WTC11 (cell line): ENCODE measurements at regions not wholly inside any gene's neighbourhood (a gene's known extent, or its start where the extent isn't known, plus 50 kb on each side); places are given as distances from the start of the nearest gene placed in this dataset.

Experiments used
- ATAC-seq: fragments of 200-7000 bp; cut with Tn5 transposase; 2 replicates; pipeline ENCODE4 v1.10.0; 2021; ENCODE audit warnings: mild to moderate bottlenecking, moderate library complexity
- CTCF ChIA-PET: fragments of 300-600 bp; sonication (Branson Sonifier 250); formaldehyde crosslinking; loops from one replicate; lab custom pipeline; 2021; ENCODE audit warnings: antibody characterized with exemption; lab: Charles Lee
- POLR2A ChIA-PET: fragments of 350-600 bp; sonication (Branson Sonifier 250); formaldehyde crosslinking; loops from one replicate; lab custom pipeline; 2021; ENCODE audit warnings: antibody characterized with exemption; lab: Charles Lee
- DNase-seq: peaks from one replicate; pipeline ENCODE4 v3.0.0; 2021; ENCODE audit warnings: low spot score
- H3K27ac Mint-ChIP-seq: 2 replicates; pipeline ENCODE4 v1.8.0; 2021; ENCODE audit warnings: mixed read lengths
- H3K27me3 Mint-ChIP-seq: 2 replicates; pipeline ENCODE4 v1.8.0; 2021; ENCODE audit warnings: low read depth, mild to moderate bottlenecking, moderate library complexity, mixed read lengths
- H3K36me3 Mint-ChIP-seq: 2 replicates; pipeline ENCODE4 v1.8.0; 2021; ENCODE audit warnings: mixed read lengths
- H3K4me1 Mint-ChIP-seq: 2 replicates; pipeline ENCODE4 v1.8.0; 2022; ENCODE audit warnings: mixed read lengths
- H3K4me3 Mint-ChIP-seq: 2 replicates; pipeline ENCODE4 v1.8.0; 2021; ENCODE audit warnings: mild to moderate bottlenecking, moderate library complexity, mixed read lengths
- H3K9me3 Mint-ChIP-seq: 2 replicates; pipeline ENCODE4 v1.8.0; 2021; ENCODE audit warnings: mixed read lengths
- CBFB ChIP-seq: sonication (generic); formaldehyde crosslinking; IDR thresholded peaks from 2 replicates; pipeline ENCODE4 v1.8.1; 2022; ENCODE audit warnings: mild to moderate bottlenecking, low read depth, missing genetic modification reagents
- ELF4 ChIP-seq: sonication (generic); formaldehyde crosslinking; IDR thresholded peaks from 2 replicates; pipeline ENCODE4 v1.8.1; 2022; ENCODE audit warnings: low read depth, mild to moderate bottlenecking, moderate library complexity, missing genetic modification reagents
- EMX1 ChIP-seq: fragments of 250-450 bp; sonication (Bioruptor Pico); IDR thresholded peaks from 2 replicates; pipeline ENCODE4 v1.8.0; 2021; ENCODE audit warnings: mild to moderate bottlenecking
- GRHL2 ChIP-seq: fragments of 250-450 bp; sonication (Bioruptor Pico); IDR thresholded peaks from 2 replicates; pipeline ENCODE4 v1.8.0; 2022; ENCODE audit warnings: mild to moderate bottlenecking, moderate library complexity; ENCODE audit not compliant: insufficient replicate concordance, severe bottlenecking
- IRF2 ChIP-seq: sonication (generic); formaldehyde crosslinking; IDR thresholded peaks from 2 replicates; pipeline ENCODE4 v1.8.0; 2022; ENCODE audit warnings: low read depth, missing genetic modification reagents, borderline replicate concordance
- JAZF1 ChIP-seq: fragments of 250-450 bp; sonication (Bioruptor Pico); IDR thresholded peaks from 2 replicates; pipeline ENCODE4 v1.9.0; 2021; ENCODE audit warnings: moderate library complexity, mild to moderate bottlenecking, inconsistent platforms
- MYBL2 ChIP-seq: sonication (generic); formaldehyde crosslinking; IDR thresholded peaks from 2 replicates; pipeline ENCODE4 v1.8.1; 2023; ENCODE audit warnings: mild to moderate bottlenecking, moderate library complexity, missing genetic modification reagents
- NR1H2 ChIP-seq: sonication (generic); formaldehyde crosslinking; IDR thresholded peaks from 2 replicates; pipeline ENCODE4 v1.9.0; 2021; ENCODE audit warnings: mild to moderate bottlenecking, moderate library complexity, missing genetic modification reagents
- TCF7 ChIP-seq: sonication (generic); formaldehyde crosslinking; IDR thresholded peaks from 2 replicates; pipeline ENCODE4 v1.8.0; 2022; ENCODE audit warnings: mild to moderate bottlenecking, low read depth, missing genetic modification reagents, moderate library complexity
- ZNF219 ChIP-seq: sonication (generic); formaldehyde crosslinking; IDR thresholded peaks from 2 replicates; pipeline ENCODE4 v1.8.0; 2023; ENCODE audit warnings: missing genetic modification reagents, mild to moderate bottlenecking, borderline replicate concordance
- ZNF263 ChIP-seq: sonication (generic); formaldehyde crosslinking; IDR thresholded peaks from 2 replicates; pipeline ENCODE4 v1.8.1; 2022; ENCODE audit warnings: low read depth, mild to moderate bottlenecking, moderate library complexity, missing genetic modification reagents
- ZNF317 ChIP-seq: sonication (generic); formaldehyde crosslinking; IDR thresholded peaks from 2 replicates; pipeline ENCODE4 v1.8.1; 2023; ENCODE audit warnings: low read depth, mild to moderate bottlenecking, moderate library complexity, missing genetic modification reagents, borderline replicate concordance
- ZNF671 ChIP-seq: fragments of 250-450 bp; sonication (Bioruptor Pico); IDR thresholded peaks from 2 replicates; pipeline ENCODE4 v1.8.0; 2021; ENCODE audit warnings: mild to moderate bottlenecking
- TF ChIP-seq, protein P1 (sequence below): sonication (generic); formaldehyde crosslinking; IDR thresholded peaks from 2 replicates; pipeline ENCODE4 v1.8.0; 2022; ENCODE audit warnings: missing genetic modification reagents
- TF ChIP-seq, protein P2 (sequence below): sonication (generic); formaldehyde crosslinking; IDR thresholded peaks from 2 replicates; pipeline ENCODE4 v1.8.1; 2023; ENCODE audit warnings: mild to moderate bottlenecking, missing genetic modification reagents, moderate library complexity
- TF ChIP-seq, protein P3 (sequence below): sonication (generic); formaldehyde crosslinking; IDR thresholded peaks from 2 replicates; pipeline ENCODE4 v1.8.1; 2022; ENCODE audit warnings: mild to moderate bottlenecking, missing genetic modification reagents, moderate library complexity, borderline replicate concordance
- TF ChIP-seq, protein P4 (sequence below): sonication (generic); formaldehyde crosslinking; IDR thresholded peaks from 2 replicates; pipeline ENCODE4 v1.8.1; 2022; ENCODE audit warnings: low read depth, mild to moderate bottlenecking, moderate library complexity, missing genetic modification reagents, borderline replicate concordance
- TF ChIP-seq, protein P5 (sequence below): fragments of 250-450 bp; sonication (Bioruptor Pico); IDR thresholded peaks from 2 replicates; pipeline ENCODE4 v1.9.0; 2021; ENCODE audit warnings: moderate library complexity, mild to moderate bottlenecking, inconsistent platforms, borderline replicate concordance
- TF ChIP-seq, protein P6 (sequence below): fragments of 250-450 bp; sonication (Bioruptor Pico); IDR thresholded peaks from 2 replicates; pipeline ENCODE4 v1.9.0; 2021; ENCODE audit warnings: mild to moderate bottlenecking
- TF ChIP-seq, protein P7 (sequence below): fragments of 250-450 bp; sonication (Bioruptor Pico); IDR thresholded peaks from 2 replicates; pipeline ENCODE4 v1.9.0; 2021; ENCODE audit warnings: mild to moderate bottlenecking

DNA sequence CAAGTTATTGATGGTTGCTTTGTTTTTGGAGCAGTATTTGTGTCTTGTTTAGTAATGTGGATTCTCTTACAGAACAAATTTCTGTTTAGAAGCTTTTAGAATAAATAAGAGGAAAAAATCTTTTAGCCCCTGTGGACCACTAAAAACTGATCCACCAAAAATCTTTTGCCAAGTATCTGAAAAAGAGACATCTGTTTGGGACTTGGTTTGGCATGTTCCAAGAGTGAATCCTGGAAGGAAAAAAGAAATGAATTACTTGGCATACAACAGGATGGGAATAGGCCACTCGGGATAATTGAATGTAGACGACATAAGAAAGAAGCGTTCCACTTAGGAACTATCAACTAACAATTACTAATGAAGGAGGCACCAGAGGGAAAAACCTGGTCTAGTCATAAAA is 1350.1 kb upstream of the C9orf72 start:
- DNase-seq: no peak
- no peak for ATAC-seq
- H3K4me1 Mint-ChIP-seq: peaks cover 31% of the 10 kb centered on the region
- no peak for TF ChIP-seq ZNF317 (CRISPR knock-in tag)
- no peak for TF ChIP-seq ZNF671 (CRISPR knock-in tag)
- TF ChIP-seq, protein P1, sequence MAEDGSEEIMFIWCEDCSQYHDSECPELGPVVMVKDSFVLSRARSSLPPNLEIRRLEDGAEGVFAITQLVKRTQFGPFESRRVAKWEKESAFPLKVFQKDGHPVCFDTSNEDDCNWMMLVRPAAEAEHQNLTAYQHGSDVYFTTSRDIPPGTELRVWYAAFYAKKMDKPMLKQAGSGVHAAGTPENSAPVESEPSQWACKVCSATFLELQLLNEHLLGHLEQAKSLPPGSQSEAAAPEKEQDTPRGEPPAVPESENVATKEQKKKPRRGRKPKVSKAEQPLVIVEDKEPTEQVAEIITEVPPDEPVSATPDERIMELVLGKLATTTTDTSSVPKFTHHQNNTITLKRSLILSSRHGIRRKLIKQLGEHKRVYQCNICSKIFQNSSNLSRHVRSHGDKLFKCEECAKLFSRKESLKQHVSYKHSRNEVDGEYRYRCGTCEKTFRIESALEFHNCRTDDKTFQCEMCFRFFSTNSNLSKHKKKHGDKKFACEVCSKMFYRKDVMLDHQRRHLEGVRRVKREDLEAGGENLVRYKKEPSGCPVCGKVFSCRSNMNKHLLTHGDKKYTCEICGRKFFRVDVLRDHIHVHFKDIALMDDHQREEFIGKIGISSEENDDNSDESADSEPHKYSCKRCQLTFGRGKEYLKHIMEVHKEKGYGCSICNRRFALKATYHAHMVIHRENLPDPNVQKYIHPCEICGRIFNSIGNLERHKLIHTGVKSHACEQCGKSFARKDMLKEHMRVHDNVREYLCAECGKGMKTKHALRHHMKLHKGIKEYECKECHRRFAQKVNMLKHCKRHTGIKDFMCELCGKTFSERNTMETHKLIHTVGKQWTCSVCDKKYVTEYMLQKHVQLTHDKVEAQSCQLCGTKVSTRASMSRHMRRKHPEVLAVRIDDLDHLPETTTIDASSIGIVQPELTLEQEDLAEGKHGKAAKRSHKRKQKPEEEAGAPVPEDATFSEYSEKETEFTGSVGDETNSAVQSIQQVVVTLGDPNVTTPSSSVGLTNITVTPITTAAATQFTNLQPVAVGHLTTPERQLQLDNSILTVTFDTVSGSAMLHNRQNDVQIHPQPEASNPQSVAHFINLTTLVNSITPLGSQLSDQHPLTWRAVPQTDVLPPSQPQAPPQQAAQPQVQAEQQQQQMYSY (CRISPR knock-in tag): no peak
- TF ChIP-seq, protein P2, sequence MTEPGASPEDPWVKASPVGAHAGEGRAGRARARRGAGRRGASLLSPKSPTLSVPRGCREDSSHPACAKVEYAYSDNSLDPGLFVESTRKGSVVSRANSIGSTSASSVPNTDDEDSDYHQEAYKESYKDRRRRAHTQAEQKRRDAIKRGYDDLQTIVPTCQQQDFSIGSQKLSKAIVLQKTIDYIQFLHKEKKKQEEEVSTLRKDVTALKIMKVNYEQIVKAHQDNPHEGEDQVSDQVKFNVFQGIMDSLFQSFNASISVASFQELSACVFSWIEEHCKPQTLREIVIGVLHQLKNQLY: no peak
- TF ChIP-seq MYBL2: no peak
- TF ChIP-seq, protein P3, sequence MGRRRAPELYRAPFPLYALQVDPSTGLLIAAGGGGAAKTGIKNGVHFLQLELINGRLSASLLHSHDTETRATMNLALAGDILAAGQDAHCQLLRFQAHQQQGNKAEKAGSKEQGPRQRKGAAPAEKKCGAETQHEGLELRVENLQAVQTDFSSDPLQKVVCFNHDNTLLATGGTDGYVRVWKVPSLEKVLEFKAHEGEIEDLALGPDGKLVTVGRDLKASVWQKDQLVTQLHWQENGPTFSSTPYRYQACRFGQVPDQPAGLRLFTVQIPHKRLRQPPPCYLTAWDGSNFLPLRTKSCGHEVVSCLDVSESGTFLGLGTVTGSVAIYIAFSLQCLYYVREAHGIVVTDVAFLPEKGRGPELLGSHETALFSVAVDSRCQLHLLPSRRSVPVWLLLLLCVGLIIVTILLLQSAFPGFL (CRISPR knock-in tag): no peak
- no peak for TF ChIP-seq ELF4 (CRISPR knock-in tag)
- TF ChIP-seq, protein P4, sequence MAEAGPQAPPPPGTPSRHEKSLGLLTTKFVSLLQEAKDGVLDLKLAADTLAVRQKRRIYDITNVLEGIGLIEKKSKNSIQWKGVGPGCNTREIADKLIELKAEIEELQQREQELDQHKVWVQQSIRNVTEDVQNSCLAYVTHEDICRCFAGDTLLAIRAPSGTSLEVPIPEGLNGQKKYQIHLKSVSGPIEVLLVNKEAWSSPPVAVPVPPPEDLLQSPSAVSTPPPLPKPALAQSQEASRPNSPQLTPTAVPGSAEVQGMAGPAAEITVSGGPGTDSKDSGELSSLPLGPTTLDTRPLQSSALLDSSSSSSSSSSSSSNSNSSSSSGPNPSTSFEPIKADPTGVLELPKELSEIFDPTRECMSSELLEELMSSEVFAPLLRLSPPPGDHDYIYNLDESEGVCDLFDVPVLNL (CRISPR knock-in tag): no peak
- no peak for TF ChIP-seq ZNF263 (CRISPR knock-in tag)
- no peak for TF ChIP-seq CBFB (CRISPR knock-in tag)
- no peak for TF ChIP-seq TCF7 (CRISPR knock-in tag)
- no peak for TF ChIP-seq EMX1 (CRISPR knock-in tag)
- TF ChIP-seq ZNF219: no peak
- TF ChIP-seq JAZF1: no peak
- H3K27me3 Mint-ChIP-seq: no peaks in the 10 kb centered on the region
- H3K36me3 Mint-ChIP-seq: 0 out of 2 replicates have a peak, but pooled peaks cover 2% of the 10 kb centered on the region
- no peak overlapping the region for H3K4me3 Mint-ChIP-seq
- POLR2A ChIA-PET: no interaction called here
- H3K9me3 Mint-ChIP-seq: peaks cover 10% of the 10 kb centered on the region
- H3K27ac Mint-ChIP-seq: 0 out of 2 replicates have a peak overlapping the region, but pooled peaks have one; percentile 41
- CTCF ChIA-PET: no interaction called here

DNA sequence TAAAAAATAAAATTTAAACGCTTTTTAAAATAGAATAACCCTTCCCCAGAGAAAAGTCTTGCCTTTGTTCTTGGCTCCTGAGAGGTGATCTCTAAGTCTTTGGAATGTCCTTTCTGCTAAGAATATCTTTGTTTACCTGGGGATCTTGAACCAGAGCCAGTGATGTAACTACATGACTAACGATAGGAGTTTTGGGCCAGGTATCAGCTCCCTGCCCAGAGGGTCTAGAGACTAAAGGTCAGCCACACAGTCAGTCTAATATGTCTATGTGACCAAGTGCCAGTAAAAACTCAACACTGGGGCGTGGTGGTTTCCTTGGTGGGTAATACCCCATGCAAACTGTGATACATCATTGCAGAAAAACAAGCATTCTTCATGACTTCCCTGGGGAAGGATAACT is 1351.9 kb upstream of the C9orf72 start:
- POLR2A ChIA-PET: no interaction called here
- peaks cover 47% of the 10 kb centered on the region for H3K4me1 Mint-ChIP-seq
- no peak overlapping the region for H3K27ac Mint-ChIP-seq
- CTCF ChIA-PET: interaction anchor here (0.6 kb wide), 1 partner anchor 65 kb away, joined by 4 read pairs; no protein-coding TSS in a partner anchor
- H3K27me3 Mint-ChIP-seq: no peaks in the 10 kb centered on the region
- ATAC-seq: no peak
- H3K4me3 Mint-ChIP-seq: no peak overlapping the region
- TF ChIP-seq, protein P5, sequence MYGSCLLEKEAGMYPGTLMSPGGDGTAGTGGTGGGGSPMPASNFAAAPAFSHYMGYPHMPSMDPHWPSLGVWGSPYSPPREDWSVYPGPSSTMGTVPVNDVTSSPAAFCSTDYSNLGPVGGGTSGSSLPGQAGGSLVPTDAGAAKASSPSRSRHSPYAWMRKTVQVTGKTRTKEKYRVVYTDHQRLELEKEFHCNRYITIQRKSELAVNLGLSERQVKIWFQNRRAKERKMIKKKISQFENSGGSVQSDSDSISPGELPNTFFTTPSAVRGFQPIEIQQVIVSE: no peak
- TF ChIP-seq ZNF317 (CRISPR knock-in tag) (no peak), IRF2 (no peak), GRHL2 (CRISPR knock-in tag) (no peak), NR1H2 (CRISPR knock-in tag) (no peak)
- TF ChIP-seq, protein P6, sequence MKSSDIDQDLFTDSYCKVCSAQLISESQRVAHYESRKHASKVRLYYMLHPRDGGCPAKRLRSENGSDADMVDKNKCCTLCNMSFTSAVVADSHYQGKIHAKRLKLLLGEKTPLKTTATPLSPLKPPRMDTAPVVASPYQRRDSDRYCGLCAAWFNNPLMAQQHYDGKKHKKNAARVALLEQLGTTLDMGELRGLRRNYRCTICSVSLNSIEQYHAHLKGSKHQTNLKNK: no peak
- TF ChIP-seq, protein P7, sequence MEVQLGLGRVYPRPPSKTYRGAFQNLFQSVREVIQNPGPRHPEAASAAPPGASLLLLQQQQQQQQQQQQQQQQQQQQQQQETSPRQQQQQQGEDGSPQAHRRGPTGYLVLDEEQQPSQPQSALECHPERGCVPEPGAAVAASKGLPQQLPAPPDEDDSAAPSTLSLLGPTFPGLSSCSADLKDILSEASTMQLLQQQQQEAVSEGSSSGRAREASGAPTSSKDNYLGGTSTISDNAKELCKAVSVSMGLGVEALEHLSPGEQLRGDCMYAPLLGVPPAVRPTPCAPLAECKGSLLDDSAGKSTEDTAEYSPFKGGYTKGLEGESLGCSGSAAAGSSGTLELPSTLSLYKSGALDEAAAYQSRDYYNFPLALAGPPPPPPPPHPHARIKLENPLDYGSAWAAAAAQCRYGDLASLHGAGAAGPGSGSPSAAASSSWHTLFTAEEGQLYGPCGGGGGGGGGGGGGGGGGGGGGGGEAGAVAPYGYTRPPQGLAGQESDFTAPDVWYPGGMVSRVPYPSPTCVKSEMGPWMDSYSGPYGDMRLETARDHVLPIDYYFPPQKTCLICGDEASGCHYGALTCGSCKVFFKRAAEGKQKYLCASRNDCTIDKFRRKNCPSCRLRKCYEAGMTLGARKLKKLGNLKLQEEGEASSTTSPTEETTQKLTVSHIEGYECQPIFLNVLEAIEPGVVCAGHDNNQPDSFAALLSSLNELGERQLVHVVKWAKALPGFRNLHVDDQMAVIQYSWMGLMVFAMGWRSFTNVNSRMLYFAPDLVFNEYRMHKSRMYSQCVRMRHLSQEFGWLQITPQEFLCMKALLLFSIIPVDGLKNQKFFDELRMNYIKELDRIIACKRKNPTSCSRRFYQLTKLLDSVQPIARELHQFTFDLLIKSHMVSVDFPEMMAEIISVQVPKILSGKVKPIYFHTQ: no peak
- TF ChIP-seq, all 79 proteins: peak for 0
- H3K9me3 Mint-ChIP-seq: no peaks in the 10 kb centered on the region
- no peaks in the 10 kb centered on the region for H3K36me3 Mint-ChIP-seq
- no peak for DNase-seq
